ENCODE measurements at regions not wholly inside any gene's neighbourhood (a gene's known extent, or its start where the extent isn't known, plus 50 kb on each side); places are given as distances from the start of the nearest gene placed in this dataset.

DNA sequence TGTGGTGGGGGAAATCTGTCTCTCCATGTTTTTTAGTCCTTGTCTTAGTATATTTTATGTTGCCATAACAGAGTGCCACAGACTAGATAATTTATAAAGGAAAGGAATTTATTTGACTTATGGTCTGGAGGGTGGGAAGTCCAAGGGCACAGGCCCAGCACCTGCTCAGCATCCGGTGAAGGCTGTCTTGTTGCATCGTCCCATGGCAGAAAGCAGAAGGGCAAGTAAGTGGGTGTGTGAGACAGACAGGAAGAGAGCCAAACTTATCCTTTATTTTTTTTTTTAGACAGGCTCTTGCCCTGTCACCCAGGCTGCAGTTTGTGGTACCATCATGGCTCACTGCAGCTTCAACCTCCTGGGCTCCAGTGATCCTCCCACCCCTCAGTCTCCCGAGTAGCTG is 98.1 kb downstream of the HS1BP3 start:
- TF ChIP-seq, protein P1, sequence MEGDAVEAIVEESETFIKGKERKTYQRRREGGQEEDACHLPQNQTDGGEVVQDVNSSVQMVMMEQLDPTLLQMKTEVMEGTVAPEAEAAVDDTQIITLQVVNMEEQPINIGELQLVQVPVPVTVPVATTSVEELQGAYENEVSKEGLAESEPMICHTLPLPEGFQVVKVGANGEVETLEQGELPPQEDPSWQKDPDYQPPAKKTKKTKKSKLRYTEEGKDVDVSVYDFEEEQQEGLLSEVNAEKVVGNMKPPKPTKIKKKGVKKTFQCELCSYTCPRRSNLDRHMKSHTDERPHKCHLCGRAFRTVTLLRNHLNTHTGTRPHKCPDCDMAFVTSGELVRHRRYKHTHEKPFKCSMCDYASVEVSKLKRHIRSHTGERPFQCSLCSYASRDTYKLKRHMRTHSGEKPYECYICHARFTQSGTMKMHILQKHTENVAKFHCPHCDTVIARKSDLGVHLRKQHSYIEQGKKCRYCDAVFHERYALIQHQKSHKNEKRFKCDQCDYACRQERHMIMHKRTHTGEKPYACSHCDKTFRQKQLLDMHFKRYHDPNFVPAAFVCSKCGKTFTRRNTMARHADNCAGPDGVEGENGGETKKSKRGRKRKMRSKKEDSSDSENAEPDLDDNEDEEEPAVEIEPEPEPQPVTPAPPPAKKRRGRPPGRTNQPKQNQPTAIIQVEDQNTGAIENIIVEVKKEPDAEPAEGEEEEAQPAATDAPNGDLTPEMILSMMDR (IDR thresholded peaks at IDR 0.05) = no peak
- no peak for DNase-seq (ENCODE audit: low spot score)
- no peak for ATAC-seq (ENCODE audit: low FRiP score)

DNA sequence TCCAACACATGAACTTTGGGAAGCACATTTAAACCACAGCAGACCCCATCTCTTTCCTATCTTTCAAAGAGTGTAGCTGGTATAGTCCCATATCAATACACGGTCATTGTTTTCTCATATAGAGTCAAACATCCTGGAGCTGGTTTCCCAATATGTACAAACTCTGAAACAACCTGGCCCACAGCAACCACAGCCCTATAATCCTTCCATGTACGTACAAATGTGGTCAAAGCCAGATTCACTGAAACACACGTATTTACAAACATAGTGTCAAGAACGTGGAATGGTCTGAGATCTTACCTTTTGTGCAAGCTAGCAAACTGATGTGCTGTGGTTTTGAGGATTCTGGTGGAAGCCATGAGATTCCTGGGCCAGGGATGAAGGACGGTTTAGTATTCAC is 97.3 kb downstream of the HS1BP3 start:
- TF ChIP-seq, protein P1 (IDR thresholded peaks at IDR 0.05) = no peak
- ATAC-seq (ENCODE audit: low FRiP score) (no peak), DNase-seq (ENCODE audit: low spot score) (no peak)

DNA sequence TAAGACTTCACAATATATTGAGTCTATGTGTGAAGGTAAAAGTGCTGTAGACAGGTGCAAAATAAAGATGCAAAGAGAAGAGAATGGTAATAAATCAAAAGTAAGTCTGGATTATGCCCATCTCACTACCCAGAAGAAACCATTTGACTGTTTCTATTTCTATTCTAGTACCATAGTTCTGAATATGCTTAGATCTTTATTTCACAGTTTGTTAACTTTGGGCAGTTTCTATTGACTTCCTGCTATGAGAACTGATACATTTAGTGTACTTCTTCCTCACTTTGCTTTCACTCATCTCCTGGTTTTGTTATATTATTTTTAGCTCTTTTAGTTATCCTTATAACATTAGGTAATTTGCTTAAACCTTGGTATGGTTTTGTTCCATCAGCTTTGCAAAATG is 94.9 kb downstream of the HS1BP3 start:
- ATAC-seq (ENCODE audit: low FRiP score) = no peak
- TF ChIP-seq, protein P1 (IDR thresholded peaks at IDR 0.05) = no peak

DNA sequence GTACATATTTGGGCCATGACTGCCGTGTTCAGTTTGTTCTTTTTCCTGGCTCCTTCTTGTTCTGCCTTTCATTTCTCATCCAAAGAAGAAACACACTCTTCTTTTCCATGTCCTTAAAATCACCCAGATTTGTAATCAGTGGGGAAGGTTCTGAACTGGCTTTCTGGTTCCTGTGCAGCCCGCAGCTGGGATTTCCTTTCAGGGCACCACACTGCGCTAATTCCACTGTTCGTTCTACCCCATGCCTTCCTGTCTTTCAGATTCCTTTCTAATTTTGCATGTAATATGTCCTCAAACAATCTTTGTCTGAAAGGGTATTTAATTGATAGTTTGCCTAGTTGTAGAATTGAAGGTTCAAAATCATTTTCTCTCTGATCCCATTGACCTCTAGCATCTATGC is 94.1 kb downstream of the HS1BP3 start:
- DNase-seq (ENCODE audit: low spot score) = no peak
- TF ChIP-seq, protein P1 (IDR thresholded peaks at IDR 0.05) = no peak
- ATAC-seq (ENCODE audit: low FRiP score) = no peak

More for the DNA sequence above, 94.9 kb downstream of the HS1BP3 start:
- no peak for DNase-seq (ENCODE audit: low spot score)

DNA sequence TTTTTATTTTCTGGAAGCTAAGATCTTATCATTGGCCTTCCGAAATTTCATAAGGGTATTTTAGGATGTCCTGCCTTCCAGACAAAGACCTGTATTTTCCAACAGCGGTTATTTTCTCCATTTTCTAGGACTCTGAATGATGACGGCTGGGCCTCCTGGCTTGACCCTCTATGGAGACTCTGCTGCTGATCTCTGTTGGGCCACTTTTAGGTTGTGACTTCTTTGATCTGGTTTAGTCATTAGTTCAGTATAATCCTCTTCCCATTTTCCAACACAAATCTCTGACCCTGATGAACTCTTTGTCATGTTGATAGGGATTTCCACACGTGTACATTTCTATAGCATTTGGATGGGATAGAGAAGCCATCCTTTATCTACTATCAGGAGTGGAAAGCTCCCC is 93.7 kb downstream of the HS1BP3 start:
- DNase-seq (ENCODE audit: low spot score) (no peak), ATAC-seq (ENCODE audit: low FRiP score) (no peak)
- TF ChIP-seq, protein P1 (IDR thresholded peaks at IDR 0.05) = no peak

DNA sequence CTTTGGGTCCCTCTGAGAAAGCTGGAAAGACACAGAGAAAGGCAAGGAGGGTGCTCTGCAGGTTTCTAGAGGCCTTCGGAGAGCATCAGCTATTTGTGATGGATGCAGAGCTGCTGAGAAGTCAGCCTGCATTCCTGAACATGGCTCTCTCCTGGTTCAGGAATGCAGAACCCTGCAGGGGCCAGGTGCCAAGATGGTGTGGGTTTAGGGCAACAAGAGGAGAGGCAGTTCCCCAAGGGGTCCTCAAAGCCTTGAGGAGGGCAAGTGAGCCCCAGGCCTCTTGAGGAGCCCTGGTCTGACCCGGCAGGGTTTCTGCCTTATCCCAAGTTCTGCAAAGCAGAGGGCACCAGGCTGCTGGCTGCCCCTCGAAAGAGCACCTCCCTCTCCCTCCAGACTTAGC is 93.3 kb downstream of the HS1BP3 start:
- TF ChIP-seq, protein P1 (IDR thresholded peaks at IDR 0.05) = no peak
- ATAC-seq (ENCODE audit: low FRiP score) (no peak), DNase-seq (ENCODE audit: low spot score) (no peak)

DNA sequence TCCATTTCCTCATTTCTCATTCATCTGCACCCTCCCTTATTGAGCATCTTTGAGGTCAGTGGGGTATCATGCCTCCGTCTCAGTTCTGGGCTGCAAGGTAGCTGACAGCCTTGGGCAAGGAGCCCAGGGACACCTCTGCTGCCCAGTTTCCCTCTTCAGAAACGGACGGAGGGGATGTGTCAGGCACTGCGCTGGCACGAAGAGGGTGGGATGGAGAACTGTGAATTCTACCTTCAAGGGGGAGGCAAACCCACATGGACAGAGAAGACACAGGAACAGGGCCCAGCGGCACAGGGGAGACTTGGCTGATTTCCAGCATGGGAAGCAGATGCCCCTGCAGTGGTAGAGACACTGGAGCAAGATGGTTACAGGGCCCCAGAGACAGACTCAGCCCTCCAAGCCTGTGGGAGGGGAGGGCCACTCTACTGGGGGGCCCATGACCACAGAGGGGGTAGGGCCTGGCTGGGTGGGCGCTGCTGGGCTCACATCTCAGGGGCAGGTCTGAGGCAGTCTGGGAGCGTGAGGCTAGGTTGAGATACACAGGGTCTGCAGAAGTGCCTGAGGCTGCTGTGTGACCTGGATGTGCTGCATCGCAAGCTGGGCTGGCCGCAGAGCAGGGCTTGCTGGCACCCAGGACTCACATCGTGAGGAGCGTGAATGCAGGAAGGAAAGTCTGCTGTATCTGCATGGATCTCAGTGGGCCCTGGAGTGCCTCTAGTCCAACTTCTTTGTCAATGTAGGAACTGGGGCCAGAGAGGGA is 92.3 kb downstream of the HS1BP3 start:
- DNase-seq (ENCODE audit: low spot score) = no peak

More for the DNA sequence above, 92.3 kb downstream of the HS1BP3 start:
- TF ChIP-seq, protein P1 (IDR thresholded peaks at IDR 0.05) = no peak
- ATAC-seq (ENCODE audit: low FRiP score) = no peak

Measured in omental fat pad (tissue), 3 donors.